Activated CD8-positive, alpha-beta memory T cell treated with anti-CD3 and anti-CD28 coated beads, Interleukin-2, amount 50 U/mL, for 1 hour (primary cell): ENCODE measurements at regions not wholly inside any gene's neighbourhood (a gene's known extent, or its start where the extent isn't known, plus 50 kb on each side); places are given as distances from the start of the nearest gene placed in this dataset.

Experiments
- DNase-seq: peaks from one replicate; pipeline ENCODE4 v3.0.0-alpha.2; 2020; ENCODE audit errors: extremely low read depth

- DNase-seq: no peak
These were observed 757.8 kb upstream of the HS3ST1 start for GRCh38 chr4:12186526-12186925.

DNA sequence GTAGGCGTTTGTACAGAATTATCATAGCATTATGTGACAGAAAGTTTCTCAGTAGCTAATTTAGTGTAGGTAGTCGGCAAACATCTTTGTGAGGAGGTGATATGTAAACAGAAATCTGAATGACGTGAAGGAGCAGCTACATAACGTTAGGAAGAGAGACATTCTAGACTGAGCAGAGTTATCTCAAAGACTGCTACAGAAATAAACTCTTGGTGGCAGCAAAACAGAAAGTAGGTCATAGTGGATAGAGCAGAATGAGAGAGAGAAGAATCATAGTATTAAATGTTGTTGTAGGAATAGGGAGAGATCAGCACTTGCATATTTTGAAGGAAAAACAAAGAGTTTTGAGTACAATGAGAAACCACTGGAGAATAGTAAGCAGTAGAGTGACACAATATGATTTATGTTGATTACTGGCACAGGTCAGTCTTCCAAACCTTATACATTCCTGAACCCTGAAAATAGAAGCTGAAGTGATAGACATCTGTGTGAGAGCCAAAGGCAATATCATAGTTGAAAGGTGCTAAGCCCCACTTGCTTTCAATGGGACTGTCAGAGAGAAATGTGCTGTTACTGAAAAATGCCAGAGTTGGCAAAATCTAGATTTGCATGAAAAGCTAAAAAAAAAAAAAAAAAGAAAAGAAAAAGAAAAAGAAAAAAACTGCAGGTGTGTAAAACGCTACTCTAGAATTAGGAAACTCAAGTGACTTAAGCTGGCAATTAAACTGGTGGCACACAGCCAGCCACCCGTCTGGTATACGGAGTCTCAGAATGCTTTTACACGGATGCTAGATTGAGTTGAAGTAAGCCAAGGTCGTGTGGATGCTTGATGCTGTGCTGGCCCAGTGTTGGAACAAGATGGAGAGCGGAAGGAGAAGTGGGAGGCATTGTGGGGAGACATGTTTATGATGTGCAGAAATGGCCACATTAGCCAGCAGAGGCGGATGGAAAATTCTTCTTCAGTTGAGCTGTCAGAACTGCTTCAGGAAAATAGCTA, 750.2 kb upstream of the HS3ST1 start:
- DNase-seq: no peak

- no peak for DNase-seq
These were observed 748.7 kb upstream of the HS3ST1 start for GRCh38 chr4:12177416-12177815.

DNA sequence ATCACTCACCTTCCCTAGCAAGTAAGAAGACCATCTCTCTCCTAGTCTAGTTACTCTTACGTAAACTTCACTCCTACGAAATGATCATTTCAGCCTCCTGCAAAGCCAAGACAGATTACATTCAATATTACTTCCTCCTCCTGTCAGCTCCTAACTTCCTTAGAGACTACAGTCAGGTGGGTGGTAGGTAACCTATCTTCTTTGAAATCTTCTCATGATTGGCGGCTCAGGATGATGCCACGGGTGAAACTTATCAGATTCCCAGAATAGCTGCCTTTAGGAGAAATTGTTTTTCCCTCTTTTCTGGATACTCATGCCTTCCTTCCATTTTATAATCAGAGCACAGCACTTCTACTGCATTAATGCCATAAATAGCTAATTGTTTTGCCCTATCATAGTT, 744.8 kb upstream of the HS3ST1 start:
- DNase-seq: no peak

- no peak for DNase-seq
These were observed 743.7 kb upstream of the HS3ST1 start for GRCh38 chr4:12172198-12172973.

DNA sequence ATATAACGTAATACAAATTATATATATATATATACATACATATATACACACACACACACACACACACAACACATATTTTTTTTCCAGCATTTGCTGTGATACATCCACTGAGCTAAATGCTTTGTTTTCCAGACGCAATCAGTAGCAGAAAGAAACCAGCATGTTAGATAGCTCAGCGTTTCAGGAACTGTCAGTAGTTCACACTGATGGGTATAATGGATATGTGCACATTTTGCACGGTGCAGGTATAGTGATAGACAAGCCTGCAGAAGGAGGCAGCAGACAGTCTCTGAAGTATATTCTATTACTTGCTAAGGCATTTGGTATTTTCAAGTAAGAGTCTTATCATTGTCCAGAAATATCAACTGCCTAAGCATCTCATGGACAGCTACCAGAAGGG, 741.6 kb upstream of the HS3ST1 start:
- no peak for DNase-seq

DNA sequence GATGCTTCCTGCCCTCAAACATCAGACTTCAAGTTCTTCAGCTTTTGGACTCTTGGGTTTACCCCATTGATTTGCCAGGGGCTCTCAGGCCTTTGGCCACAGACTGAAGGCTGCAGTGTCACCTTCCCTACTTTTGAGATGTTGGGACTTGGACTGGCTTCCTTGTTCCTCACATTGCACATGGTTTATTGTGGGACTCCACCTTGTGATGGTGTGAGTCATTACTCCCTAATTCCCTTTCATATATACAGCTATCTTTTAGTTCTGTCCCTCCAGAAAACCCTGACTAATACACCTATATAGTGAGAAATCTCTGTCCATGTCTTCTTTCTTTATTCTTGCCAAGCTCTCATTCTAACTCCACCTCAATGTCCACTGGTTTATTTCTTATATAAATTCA, 736.9 kb upstream of the HS3ST1 start:
- no peak for DNase-seq

GRCh38 chr4:12146339-12146738, 717.6 kb upstream of the HS3ST1 start:
- DNase-seq: no peak

- DNase-seq: no peak
These were observed 717.1 kb upstream of the HS3ST1 start for GRCh38 chr4:12145768-12146167.

GRCh38 chr4:12145106-12145505, 716.4 kb upstream of the HS3ST1 start:
- DNase-seq: no peak

- DNase-seq: no peak
These were observed 715.4 kb upstream of the HS3ST1 start for GRCh38 chr4:12144051-12144450.

GRCh38 chr4:12140864-12141263, 712.2 kb upstream of the HS3ST1 start:
- DNase-seq: no peak

- no peak for DNase-seq
These were observed 710.6 kb upstream of the HS3ST1 start for GRCh38 chr4:12139296-12139695.

DNA sequence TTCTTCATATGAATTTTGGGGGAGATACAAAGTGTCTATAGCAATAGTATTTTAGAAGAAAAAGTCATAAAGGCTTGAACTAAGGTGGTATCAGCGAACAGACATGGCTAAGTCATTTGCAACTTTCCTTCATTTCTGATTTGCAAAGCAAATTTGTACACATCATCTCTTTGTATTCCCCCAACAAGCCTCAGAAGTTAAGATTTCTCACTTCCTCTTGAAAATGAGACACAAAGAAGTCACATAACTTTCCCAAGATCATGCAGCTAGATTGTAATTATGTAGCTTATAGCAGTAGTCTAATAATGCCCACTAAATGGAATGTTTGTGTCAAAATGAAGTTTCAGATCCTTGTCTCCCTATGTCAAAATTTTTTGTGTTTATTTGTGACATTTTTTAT, 709.8 kb upstream of the HS3ST1 start:
- DNase-seq: no peak

GRCh38 chr4:12137575-12137974, 708.9 kb upstream of the HS3ST1 start:
- DNase-seq: no peak

DNA sequence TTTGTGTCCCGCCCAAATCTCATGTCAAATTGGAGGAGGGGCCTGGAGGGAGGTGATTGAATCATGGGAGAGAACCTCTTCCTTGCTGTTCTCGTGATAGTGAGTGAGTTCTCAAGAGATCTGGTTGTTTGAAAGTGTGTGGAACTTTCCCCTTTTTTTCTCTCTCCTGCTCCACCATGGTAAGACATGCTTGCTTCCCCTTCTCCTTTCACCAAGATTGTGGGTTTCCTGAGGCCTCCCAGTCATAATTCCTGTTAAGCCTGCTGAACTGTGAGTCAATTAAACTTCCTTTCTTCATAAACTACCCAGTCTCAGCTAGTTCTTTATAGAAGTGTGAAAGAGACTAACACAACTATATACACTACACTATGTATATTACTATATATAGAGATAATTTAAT, 697.8 kb upstream of the HS3ST1 start:
- no peak for DNase-seq

DNA sequence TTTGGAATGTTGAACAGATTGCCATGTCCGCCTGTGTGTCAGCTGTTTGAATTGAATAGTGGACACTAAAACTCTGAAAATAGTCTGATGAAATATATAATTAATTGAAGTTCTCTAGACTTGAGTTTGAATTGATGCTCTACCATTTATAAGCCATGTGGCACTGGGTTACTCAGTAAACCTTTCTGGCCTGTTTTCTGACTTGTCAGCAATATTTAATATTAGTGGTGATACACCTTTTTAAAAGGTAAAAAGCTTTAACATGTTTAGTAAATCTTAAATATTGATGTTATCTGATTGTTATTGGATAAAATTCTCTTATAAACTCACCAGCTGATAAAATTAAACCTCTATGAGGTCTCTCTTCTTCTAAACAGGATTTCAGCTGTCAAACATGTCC, 695.4 kb upstream of the HS3ST1 start:
- DNase-seq: no peak

GRCh38 chr4:12123707-12124106, 695.0 kb upstream of the HS3ST1 start:
- DNase-seq: no peak

DNA sequence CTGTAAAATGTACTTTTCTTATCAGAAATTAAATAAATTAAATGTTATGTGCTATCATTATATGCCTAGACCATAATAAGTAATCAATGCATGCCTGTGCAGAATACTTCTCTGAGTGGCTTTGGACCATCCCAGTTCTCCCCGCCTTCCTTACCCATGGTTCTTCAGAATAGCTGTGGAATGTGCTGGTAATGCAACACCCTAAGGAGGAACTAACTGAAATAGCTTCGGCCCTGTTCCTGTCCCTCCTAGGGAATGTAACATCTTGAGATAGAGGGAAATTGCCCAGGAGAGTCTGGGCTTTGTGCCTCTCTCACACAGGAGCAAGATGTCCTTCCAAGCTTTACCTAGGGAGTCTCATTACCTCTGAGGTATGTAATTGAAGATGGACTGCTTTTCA, 693.6 kb upstream of the HS3ST1 start:
- DNase-seq: no peak

- no peak for DNase-seq
These were observed 692.3 kb upstream of the HS3ST1 start for GRCh38 chr4:12120968-12121367.

GRCh38 chr4:12118651-12119213, 690.0 kb upstream of the HS3ST1 start:
- DNase-seq: no peak

GRCh38 chr4:12116009-12116552, 687.4 kb upstream of the HS3ST1 start:
- DNase-seq: no peak
